ENCODE measurements at regions not wholly inside any gene's neighbourhood (a gene's known extent, or its start where the extent isn't known, plus 50 kb on each side); places are given as distances from the start of the nearest gene placed in this dataset.
A peak's percentile ranks its signal among the peaks of the same experiment; 100 is the strongest.
"Not testable (repeated sequence)": the region's sequence is repeated elsewhere in the genome, so short reads cannot be mapped to it uniquely, and the experiment has no call there.

- DNase-seq (ENCODE audit: low read depth): no peak
Observed at GRCh38 chr5:135279328-135279727, 119.7 kb downstream of the MACROH2A1 start.

DNA sequence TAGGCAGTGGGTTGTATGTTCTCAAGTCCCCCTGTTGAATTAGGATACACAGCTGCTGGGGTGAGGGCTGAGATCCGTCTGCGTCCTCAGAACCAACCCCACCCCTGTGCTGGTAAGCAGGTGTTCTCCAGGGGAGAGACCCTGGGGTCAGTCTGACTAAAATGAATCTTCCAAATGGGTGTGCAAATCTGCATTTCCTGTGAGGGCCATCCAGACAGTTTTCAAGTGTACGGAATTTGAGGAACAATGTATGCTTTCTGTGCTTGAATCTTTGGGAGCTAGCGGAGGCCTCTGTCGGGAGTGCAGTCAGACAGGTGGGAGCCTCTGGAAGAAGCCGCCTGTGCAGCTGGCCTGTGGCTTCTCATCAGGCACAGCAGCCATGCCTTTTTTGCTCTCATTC is 122.9 kb downstream of the MACROH2A1 start:
- DNase-seq (ENCODE audit: low read depth): no peak

GRCh38 chr5:135273212-135273611 is 125.8 kb downstream of the MACROH2A1 start:
- DNase-seq (ENCODE audit: low read depth): no peak

DNA sequence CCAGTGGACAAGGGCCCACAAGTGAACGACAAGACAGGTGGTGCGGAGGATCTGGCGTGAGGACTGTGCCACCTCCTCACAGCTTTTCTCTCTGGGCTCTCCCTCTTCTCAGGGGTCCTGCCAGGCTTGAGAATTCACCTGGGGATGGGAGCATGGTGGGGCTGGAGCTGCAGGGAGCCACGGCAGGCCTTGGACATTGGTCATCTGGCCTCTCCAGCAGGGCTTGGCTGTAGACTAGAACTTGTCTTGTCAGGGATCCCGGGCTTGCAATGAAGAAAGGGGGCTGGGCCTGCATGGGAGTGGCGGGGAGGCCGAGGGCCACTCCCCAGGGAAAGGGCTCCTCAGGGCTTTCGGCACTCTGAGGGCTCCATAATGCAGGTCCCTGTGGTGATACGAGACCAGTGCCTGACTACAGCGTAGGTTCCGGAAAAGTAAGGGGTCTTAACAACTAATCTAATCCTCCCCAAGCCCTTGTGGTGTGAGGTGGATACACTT is 126.7 kb downstream of the MACROH2A1 start:
- DNase-seq (ENCODE audit: low read depth): no peak

DNA sequence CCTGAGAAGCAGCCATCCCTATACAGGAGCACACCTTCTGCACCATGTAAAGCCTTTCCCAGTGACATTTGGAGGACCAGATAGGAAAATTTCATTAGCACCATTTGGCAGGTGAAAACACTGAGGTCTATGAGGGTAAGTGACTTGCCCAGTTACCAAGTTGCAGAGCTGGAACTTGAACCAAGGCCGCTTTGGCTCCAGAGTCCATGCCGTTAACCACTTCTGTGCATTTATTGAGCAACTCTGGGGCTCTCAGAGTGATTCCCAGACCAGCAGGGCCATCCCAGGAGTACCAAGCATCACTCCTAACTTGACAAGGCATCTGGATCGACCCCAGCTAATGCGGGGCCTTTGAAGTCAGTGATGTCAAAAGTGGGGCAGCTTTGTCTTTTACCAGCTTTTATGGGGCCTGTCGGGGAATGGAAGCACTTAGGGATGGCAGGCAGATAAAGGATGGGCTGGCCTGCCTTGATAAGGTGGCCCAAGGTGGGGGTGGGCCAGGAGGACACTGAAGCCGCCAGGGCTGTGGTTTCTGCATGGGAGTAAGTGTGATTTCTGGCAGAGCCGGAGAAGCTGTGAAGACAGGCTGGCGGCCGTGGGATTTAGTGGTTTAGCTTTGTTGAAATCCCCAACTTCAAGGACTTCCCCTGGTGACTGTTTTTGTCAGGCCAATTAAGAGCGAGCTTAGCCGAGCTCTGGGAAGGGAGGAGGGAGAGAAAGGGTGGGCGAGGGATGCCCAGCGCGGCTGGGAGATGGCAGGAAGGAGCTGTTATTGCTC is 127.3 kb downstream of the MACROH2A1 start:
- DNase-seq (ENCODE audit: low read depth): peak; percentile 5

- DNase-seq (ENCODE audit: low read depth): peak; percentile 41
Observed at GRCh38 chr5:135269931-135270421, 129.1 kb downstream of the MACROH2A1 start.

DNA sequence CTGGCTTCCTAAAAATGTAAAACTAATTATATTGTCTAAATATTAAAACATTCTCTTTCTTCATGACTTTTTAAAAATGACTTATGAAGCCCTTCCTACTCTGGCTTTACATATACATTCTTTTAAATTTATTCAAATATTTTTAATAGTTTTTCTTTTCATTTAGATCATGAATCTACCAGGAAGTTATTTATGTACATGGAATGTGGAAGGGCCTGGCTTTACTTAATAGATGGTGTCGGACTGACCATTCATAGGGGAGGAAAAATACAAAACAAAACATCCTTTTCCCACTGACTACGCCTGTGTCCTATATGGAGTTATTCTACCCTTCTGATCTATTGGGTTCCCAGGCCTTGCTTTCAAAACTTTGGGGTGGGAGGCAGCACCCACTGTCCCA is 129.8 kb downstream of the MACROH2A1 start:
- DNase-seq (ENCODE audit: low read depth): no peak

- no peak for DNase-seq (ENCODE audit: low read depth)
Observed at GRCh38 chr5:135266975-135267374, 132.1 kb downstream of the MACROH2A1 start.

GRCh38 chr5:135266303-135266635 is 132.8 kb downstream of the MACROH2A1 start:
- DNase-seq (ENCODE audit: low read depth): no peak

- DNase-seq (ENCODE audit: low read depth): no peak
Observed at GRCh38 chr5:135265497-135266302, 133.3 kb downstream of the MACROH2A1 start.

DNA sequence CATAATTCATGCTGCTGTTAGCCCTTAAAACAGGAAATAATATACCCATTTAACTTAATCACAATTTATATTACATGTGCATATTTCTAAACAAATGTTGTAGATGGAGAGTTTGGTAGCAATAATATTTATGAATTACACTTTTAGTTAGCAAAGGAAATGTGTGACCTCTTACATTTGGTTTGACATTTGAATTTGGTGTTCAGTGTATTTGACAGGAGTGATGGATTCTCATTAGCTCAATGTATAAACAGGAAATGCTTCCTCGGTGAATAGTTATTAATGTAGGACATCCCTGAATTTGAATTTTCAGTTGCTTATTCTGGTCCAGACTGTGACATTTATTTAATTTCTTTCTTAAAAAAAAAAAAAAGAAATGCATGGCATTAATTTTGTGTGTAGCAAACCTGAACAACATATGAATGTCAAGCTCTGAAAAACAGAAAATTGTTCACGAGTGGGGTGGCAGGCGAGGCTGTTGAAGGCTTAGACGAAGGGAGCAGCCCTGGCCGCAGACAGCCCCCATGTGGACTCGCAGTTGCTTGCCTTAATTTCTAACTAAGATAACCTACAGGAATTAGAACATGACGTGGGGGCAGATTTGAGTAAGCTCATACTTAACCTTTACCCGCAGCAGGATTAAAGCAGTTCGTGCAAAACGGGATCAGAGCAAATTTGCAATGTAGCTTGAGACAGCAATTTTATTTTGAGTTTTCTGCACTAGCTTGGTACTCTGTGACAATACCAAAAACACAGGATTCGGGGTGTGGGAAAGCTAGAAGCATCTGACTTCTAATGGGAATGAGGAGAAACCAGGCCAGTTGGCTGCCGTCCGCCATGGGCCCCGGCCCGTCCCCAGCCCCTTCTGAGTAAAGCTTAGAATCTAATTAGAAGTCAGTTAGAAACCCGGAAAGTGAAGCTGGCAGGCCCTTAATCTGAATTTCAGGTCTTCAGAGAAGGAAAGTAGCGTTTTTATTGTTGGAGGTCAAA is 134.3 kb downstream of the MACROH2A1 start:
- no peak for DNase-seq (ENCODE audit: low read depth)

- no peak for DNase-seq (ENCODE audit: low read depth)
Observed at GRCh38 chr5:135263022-135263668, 135.9 kb downstream of the MACROH2A1 start.

- DNase-seq (ENCODE audit: low read depth): no peak
Observed at GRCh38 chr5:135262364-135262763, 136.7 kb downstream of the MACROH2A1 start.

GRCh38 chr5:135260108-135260507 is 138.9 kb downstream of the MACROH2A1 start:
- not testable (repeated sequence) for DNase-seq (ENCODE audit: low read depth)

DNA sequence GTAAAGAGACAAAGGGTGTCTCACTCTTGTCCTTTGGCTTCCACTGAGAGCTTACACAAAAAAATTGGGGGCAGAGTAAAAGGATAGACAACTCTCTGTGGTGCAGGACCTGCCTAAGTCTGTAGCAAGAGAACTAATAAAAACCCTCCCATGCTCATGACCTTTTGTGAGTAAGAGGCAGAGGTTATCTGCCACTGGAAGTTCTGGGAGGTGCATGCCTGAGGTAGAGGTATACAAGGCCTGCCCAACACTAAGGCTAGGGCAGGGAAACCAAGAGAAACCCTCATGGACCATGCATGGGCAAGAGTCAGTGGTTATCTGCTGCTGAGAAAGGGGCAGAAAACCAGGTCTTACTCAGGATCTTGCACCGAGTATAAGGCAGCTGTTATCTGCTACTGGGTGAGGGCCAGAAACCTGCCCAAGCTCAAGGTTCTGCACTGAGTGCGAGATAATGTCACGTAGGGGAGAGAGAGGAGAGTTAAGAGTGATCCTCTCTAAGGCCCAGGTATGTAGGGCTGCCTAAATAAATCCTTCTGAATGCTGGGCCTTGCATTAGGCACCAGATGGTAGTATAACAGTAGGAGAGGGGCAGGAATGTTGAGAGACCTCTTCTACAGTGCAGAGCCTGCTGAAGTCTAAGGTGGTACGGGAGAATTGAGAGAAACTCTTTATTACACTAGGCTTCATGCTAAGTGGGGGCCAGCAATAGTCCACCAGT is 143.4 kb downstream of the MACROH2A1 start:
- no peak for DNase-seq (ENCODE audit: low read depth)

DNA sequence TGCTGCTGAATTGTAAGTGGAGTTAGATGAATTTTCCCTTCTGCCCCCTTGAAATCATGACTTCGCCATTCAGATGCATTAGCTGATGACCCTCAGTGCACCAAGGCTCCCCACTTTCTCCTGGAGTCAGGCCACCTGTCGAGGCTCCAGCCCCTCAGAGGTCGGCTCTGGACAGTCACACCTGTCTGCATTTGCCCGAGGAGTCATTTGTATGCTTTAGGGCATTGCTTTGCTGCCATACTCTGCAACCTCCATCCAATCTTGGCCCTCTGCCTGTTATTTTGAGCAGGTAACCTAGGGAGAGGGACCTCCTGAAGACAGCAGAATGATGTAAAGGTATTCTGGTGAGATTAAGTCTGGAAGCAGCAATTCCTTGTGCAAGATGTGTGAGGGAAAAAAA is 144.8 kb downstream of the MACROH2A1 start:
- no peak for DNase-seq (ENCODE audit: low read depth)

- DNase-seq (ENCODE audit: low read depth): no peak
Observed at GRCh38 chr5:135253601-135254178, 145.3 kb downstream of the MACROH2A1 start.

- no peak for DNase-seq (ENCODE audit: low read depth)
Observed at GRCh38 chr5:135251093-135251492, 147.9 kb downstream of the MACROH2A1 start.

DNA sequence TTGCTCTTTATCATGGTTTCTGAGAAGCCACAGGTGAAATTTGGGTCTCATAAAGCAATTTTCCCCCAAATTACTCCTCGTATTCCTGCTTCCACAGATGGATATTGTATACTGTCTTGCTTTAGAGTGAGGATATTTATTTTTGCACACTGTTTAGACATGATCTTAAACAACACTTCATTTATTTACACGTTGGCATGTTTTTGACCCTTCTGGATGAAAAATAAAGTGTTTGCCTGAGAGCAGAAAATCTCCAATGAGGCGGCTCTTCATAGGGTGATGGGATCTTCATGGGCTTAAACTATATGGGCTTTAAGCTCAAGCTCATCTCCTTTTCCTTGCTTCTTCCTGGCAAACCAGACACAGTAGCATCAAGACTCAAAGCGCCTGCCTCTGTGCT is 148.4 kb downstream of the MACROH2A1 start:
- DNase-seq (ENCODE audit: low read depth): no peak

- no peak for DNase-seq (ENCODE audit: low read depth)
Observed at GRCh38 chr5:135249658-135250057, 149.4 kb downstream of the MACROH2A1 start.
